Gastroesophageal sphincter (tissue), 4 donors: ENCODE measurements at regions not wholly inside any gene's neighbourhood (a gene's known extent, or its start where the extent isn't known, plus 50 kb on each side); places are given as distances from the start of the nearest gene placed in this dataset.

Source experiments
- ATAC-seq: fragments of 150-250 bp; one replicate; pipeline ENCODE4 v1.9.1; 2016; ENCODE audit warnings: mild to moderate bottlenecking, moderate library complexity
- H3K27ac ChIP-seq, 4 donors: fragments of 200-600 bp; sonication (generic) in 3 of 4; 1 replicate in 3 of 4; 2 replicates in 1 of 4; pipeline ENCODE4 v1.5.1; 2016 to 2019
- H3K27me3 ChIP-seq: fragments of 200-600 bp; sonication (generic); one replicate; pipeline ENCODE4 v1.5.1; 2019
- H3K36me3 ChIP-seq, 2 donors: fragments of 200-600 bp; sonication (generic); one replicate each; pipeline ENCODE4 v1.5.1; 2019; ENCODE audit warnings: control low read depth in 1 of 2
- H3K4me1 ChIP-seq, 3 donors: fragments of 200-600 bp; sonication (generic); 1 replicate in 2 of 3; 2 replicates in 1 of 3; pipeline ENCODE4 v1.5.1; 2016 to 2019; ENCODE audit warnings: control low read depth in 2 of 3
- H3K4me3 ChIP-seq, 2 donors: fragments of 200-600 bp; sonication (generic); one replicate each; pipeline ENCODE4 v1.5.1; 2019; ENCODE audit warnings: mild to moderate bottlenecking in 1 of 2, moderate library complexity in 1 of 2
- H3K9me3 ChIP-seq, 3 donors: fragments of 200-600 bp; sonication (generic); one replicate each; pipeline ENCODE4 v1.5.1; 2017 to 2019; ENCODE audit warnings: control low read depth in 2 of 3
- EP300 ChIP-seq: sonication (generic); formaldehyde crosslinking; IDR thresholded peaks from one replicate; pipeline ENCODE4 v1.6.1; 2017; ENCODE audit warnings: antibody characterized with exemption, mild to moderate bottlenecking
- POLR2A ChIP-seq, 2 donors: fragments of 450-650 bp; IDR thresholded peaks; one replicate each; pipeline ENCODE4 v1.6.1; 2017; ENCODE audit warnings: antibody characterized with exemption in 2 of 2, mild to moderate bottlenecking in 2 of 2, moderate library complexity in 1 of 2
- POLR2AphosphoS5 ChIP-seq: sonication (generic); formaldehyde crosslinking; IDR thresholded peaks from one replicate; pipeline ENCODE4 v1.6.1; 2017; ENCODE audit warnings: antibody characterized with exemption
- WGBS, 2 donors: methylation state at CpG; one replicate each; pipeline ENCODE4 v1.1.5; 2018; ENCODE audit warnings: low coverage in 1 of 2; 5-methylcytosine and 5-hydroxymethylcytosine counted together
- TF ChIP-seq, protein P1 (sequence below), 4 experiments: fragments of 200-600 bp in 2 of 4; fragments of 450-650 bp in 2 of 4; sonication (generic) in 1 of 4; IDR thresholded peaks; one replicate each; pipeline ENCODE4 v1.5.1; 2017 to 2019; ENCODE audit warnings: antibody characterized with exemption in 4 of 4, mild to moderate bottlenecking in 2 of 4, moderate library complexity in 2 of 4

DNA sequence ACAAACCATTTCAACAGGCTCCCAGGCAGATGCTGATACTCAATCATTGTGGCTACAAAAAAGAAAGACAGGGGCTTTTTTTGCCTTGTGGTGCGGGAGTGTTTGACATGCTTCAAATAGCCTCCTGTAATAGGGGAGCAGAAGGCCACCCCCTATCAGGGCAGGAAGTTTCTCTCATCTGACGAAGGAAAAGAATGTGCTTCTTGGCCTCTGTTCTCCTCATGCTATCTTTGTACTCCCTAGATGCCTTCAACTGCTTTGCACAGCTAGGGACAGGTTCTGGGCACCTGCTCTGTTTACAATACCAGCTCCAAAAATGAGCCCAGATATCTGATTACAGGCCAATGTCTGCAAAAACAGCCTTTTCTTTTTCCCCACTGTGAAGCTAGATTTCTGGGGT, 391.1 kb downstream of the STIM2 start:
- H3K27me3 ChIP-seq, result no peaks in the 10 kb centered on the region
- no peaks in the 10 kb centered on the region for H3K36me3 ChIP-seq
- no peak overlapping the region for H3K4me3 ChIP-seq
- peak overlapping the region; percentile 41 to 61 (median 42) for H3K27ac ChIP-seq
- peaks cover 8 to 38% (median 14%) of the 10 kb centered on the region in 3 donors for H3K4me1 ChIP-seq
- WGBS, 2 donors, result 11 to 20% methylated on average over 2 of the region's 2 CpGs
- TF ChIP-seq POLR2AphosphoS5 (peak; percentile 53), EP300 (no peak)
- ATAC-seq, result peak; percentile 62
- no peaks in the 10 kb centered on the region for H3K9me3 ChIP-seq

- TF ChIP-seq POLR2AphosphoS5, result no peak
- TF ChIP-seq, protein P1, sequence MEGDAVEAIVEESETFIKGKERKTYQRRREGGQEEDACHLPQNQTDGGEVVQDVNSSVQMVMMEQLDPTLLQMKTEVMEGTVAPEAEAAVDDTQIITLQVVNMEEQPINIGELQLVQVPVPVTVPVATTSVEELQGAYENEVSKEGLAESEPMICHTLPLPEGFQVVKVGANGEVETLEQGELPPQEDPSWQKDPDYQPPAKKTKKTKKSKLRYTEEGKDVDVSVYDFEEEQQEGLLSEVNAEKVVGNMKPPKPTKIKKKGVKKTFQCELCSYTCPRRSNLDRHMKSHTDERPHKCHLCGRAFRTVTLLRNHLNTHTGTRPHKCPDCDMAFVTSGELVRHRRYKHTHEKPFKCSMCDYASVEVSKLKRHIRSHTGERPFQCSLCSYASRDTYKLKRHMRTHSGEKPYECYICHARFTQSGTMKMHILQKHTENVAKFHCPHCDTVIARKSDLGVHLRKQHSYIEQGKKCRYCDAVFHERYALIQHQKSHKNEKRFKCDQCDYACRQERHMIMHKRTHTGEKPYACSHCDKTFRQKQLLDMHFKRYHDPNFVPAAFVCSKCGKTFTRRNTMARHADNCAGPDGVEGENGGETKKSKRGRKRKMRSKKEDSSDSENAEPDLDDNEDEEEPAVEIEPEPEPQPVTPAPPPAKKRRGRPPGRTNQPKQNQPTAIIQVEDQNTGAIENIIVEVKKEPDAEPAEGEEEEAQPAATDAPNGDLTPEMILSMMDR (IDR thresholded peaks at IDR 0.05), result no peak
- TF ChIP-seq POLR2A (IDR thresholded peaks at IDR 0.05), result no peak
- no peak for TF ChIP-seq EP300
- ATAC-seq, result peak; percentile 56
- Histone ChIP-seq H3K27ac (no peak overlapping the region), H3K4me1 (no peaks in the 10 kb centered on the region), H3K4me3 (no peak overlapping the region), H3K27me3 (no peaks in the 10 kb centered on the region), H3K36me3 (no peaks in the 10 kb centered on the region), H3K9me3 (no peaks in the 10 kb centered on the region)
- WGBS, 2 donors, result 72 to 79% methylated on average over 5 to 7 of the region's 7 CpGs
Observed at GRCh38 chr4:27267339-27267969, 406.8 kb downstream of the STIM2 start.

DNA sequence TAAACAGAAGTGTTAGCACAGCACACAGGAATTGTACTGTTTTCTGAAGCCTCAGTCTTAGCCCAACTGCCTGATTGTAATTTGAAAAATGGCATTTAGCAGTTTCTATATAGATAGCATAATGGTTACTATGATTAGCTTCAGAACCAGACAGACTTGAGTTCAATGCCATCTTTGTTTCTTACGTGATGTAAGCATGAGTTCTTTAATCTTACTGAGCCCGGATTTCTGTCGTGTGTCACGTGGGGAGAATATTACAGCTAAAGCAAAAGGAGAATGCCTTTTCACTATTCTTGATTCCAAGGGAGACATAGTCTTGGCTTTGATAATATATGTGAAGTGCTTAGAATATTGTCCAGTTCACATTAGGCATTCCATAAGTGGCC, 407.3 kb downstream of the STIM2 start:
- Histone ChIP-seq H3K36me3 (no peaks in the 10 kb centered on the region), H3K27me3 (no peaks in the 10 kb centered on the region), H3K4me1 (no peaks in the 10 kb centered on the region), H3K9me3 (no peaks in the 10 kb centered on the region), H3K4me3 (no peak overlapping the region), H3K27ac (no peak overlapping the region)
- no peak for ATAC-seq
- no peak for TF ChIP-seq POLR2AphosphoS5
- TF ChIP-seq, protein P1 (IDR thresholded peaks at IDR 0.05), result no peak
- no peak for TF ChIP-seq POLR2A (IDR thresholded peaks at IDR 0.05)
- no peak for TF ChIP-seq EP300
- 72 to 92% methylated on average over 4 of the region's 4 CpGs for WGBS, 2 donors

DNA sequence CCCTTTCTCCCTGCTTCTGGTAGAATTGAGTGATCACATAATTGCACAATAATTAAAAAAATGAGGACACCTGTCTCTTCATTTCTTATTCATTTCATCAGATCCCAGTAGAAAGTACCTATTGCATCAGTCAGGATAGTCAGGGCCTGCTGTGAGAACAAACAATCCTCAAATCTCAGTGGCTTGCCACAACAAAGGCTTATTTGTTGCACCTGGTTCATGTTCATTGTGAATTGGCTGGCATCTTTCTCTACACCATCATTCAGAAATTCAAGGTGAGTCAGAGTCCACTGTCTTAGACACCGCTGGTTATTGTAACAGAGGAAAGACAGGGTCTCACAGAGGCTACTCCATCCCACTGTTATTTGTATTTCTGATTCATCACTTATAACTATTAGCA, 409.8 kb downstream of the STIM2 start:
- no peak for ATAC-seq
- no peaks in the 10 kb centered on the region for H3K27me3 ChIP-seq
- H3K4me3 ChIP-seq, result no peak overlapping the region
- 67 to 86% methylated on average over 1 of the region's 1 CpG for WGBS, 2 donors
- H3K9me3 ChIP-seq, result no peaks in the 10 kb centered on the region
- no peak for TF ChIP-seq EP300
- H3K4me1 ChIP-seq, result no peaks in the 10 kb centered on the region
- no peaks in the 10 kb centered on the region for H3K36me3 ChIP-seq
- no peak overlapping the region for H3K27ac ChIP-seq

- H3K4me3 ChIP-seq, result no peak overlapping the region
- 47 to 72% methylated on average over 2 to 4 of the region's 4 CpGs for WGBS, 2 donors
- H3K27me3 ChIP-seq, result no peaks in the 10 kb centered on the region
- ATAC-seq, result no peak
- no peaks in the 10 kb centered on the region for H3K36me3 ChIP-seq
- TF ChIP-seq POLR2AphosphoS5 (no peak), EP300 (no peak)
- TF ChIP-seq, protein P1 (IDR thresholded peaks at IDR 0.05), result no peak
- H3K4me1 ChIP-seq, result no peaks in the 10 kb centered on the region
- no peaks in the 10 kb centered on the region for H3K9me3 ChIP-seq
- H3K27ac ChIP-seq, result no peak overlapping the region
Observed at GRCh38 chr4:27271555-27271954, 410.9 kb downstream of the STIM2 start.

DNA sequence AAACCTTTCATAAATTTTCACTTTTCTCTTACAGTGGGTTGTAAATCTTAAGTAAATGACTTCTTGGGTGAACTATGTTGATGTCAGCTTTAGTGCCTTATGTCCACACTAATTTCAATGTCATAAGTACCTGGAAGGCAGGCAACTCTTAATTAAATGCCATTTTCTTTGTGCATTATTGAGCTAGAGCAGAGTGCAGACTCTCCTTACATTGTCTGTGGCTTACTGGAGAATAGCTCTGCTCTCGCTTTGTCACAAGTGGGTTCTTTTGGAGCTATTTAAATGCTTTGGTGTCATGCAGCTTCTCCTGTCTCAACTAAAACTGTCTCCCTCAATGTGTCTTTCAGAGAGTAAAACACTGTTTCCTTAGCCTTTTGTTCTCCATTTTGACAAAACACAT, 411.6 kb downstream of the STIM2 start:
- ATAC-seq, result no peak
- H3K4me1 ChIP-seq, result no peaks in the 10 kb centered on the region
- no peak overlapping the region for H3K4me3 ChIP-seq
- H3K27ac ChIP-seq, result no peak overlapping the region
- 0% methylated on average over 1 of the region's 1 CpG for WGBS, 2 donors
- no peaks in the 10 kb centered on the region for H3K27me3 ChIP-seq
- H3K36me3 ChIP-seq, result no peaks in the 10 kb centered on the region
- TF ChIP-seq EP300 (no peak), POLR2AphosphoS5 (no peak), POLR2A (IDR thresholded peaks at IDR 0.05) (no peak)
- TF ChIP-seq, protein P1 (IDR thresholded peaks at IDR 0.05), result no peak
- H3K9me3 ChIP-seq, result no peaks in the 10 kb centered on the region
